Right cardiac atrium (tissue), 5 donors: ENCODE measurements at regions not wholly inside any gene's neighbourhood (a gene's known extent, or its start where the extent isn't known, plus 50 kb on each side); places are given as distances from the start of the nearest gene placed in this dataset.

Experiments used
- ATAC-seq, 2 donors: fragments of 200-7000 bp; cut with Tn5 transposase; one replicate each; pipeline versions ENCODE4 v1.8.0 to v1.9.1; 2020; ENCODE audit warnings: moderate library complexity in 2 of 2, mild to moderate bottlenecking in 1 of 2
- DNase-seq, 3 donors: peaks; one replicate each; pipeline ENCODE4 v3.0.0-alpha.2; 2020
- H3K27ac ChIP-seq: one replicate; pipeline ENCODE4 v1.5.1; 2013; ENCODE audit warnings: mild to moderate bottlenecking, low read length, control low read depth, moderate library complexity
- H3K27me3 ChIP-seq: one replicate; pipeline ENCODE4 v1.6.1; 2013; ENCODE audit not compliant: control insufficient read depth, insufficient read depth
- H3K4me1 ChIP-seq: one replicate; pipeline ENCODE4 v1.6.1; 2013; ENCODE audit warnings: low read length; ENCODE audit not compliant: control insufficient read depth, insufficient read depth
- H3K4me3 ChIP-seq: one replicate; pipeline ENCODE4 v1.5.1; 2013; ENCODE audit warnings: low read length, control low read depth
- H3K9me3 ChIP-seq: one replicate; pipeline ENCODE4 v1.6.1; 2013; ENCODE audit warnings: low read length; ENCODE audit not compliant: control insufficient read depth
- WGBS: extraction: QIAGEN DNeasy Blood & Tissue Kit; methylation state at CpG from one replicate; pipeline ENCODE4 v1.1.7; 2013; 5-methylcytosine and 5-hydroxymethylcytosine counted together
- intact Hi-C, 4 donors: fragments of 100-400 bp; cut with DNase I; formaldehyde crosslinking; loops; one replicate each; pipeline versions ENCODE4 v1.11.0 to v1.14.0; 2022 to 2023
- donor health status: healthy with polysubstance abuse.
- donor health status: DM: no; HTN: yes; CAD: no.
- donor health status: DM: no; HTN: no; CAD: no.
- donor health status: DM: no; HTN: yes; CAD: no; lungs with severe emphysema.
- donor health status: DM: yes; HTN: yes; CAD: no.

DNA sequence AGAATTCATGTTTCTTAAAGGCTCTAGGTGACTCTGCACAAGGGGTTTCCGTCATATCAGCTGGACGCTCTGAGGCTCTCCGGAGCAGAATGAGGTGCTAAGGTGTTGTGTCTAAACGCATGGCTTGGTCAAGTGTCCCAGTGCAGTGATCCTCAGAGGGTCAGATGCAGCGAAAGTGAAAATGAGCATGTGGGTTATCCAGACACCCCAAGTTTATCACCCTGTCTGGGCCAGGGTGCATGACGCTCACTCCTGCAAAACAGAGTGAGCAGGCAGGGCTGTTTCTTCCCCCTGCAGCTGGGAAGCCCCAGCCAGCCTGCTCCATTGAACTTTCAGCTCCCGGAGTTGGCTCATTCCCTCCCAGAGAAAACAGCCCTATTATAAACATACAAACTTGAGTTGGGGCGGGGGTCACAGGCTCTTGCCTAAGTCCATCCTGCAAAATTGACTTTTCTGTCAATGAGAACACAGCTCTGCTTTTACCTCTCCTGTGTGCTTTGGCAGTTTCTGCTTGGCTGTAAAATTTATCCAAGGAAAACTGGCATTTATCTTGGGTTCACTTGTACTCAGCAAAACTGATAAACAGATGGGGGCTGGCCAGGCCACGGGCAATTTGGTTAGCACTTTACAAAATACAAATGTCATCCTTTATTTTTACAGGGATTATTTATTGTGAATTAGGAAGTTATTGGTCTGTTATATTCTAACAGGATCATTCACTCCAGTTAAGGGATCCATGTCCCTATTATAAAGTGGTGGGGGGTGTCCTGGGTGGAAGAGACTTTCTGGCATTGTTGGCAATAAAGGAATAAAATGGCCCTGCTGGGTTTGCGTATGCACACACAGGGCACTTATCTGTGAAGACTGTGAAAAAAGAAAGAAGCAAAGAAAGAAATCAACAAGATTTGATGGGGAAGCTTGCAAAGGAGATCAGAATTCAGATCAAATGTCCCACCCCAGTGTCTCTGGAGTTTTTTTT lies 154.9 kb downstream of the FOXA2 start:
- H3K9me3 ChIP-seq: peaks cover 2% of the 10 kb centered on the region
- no peak overlapping the region for H3K4me3 ChIP-seq
- WGBS: 47% methylated on average over 10 of the region's 10 CpGs
- intact Hi-C loops: no loop called here
- H3K27me3 ChIP-seq: no peaks in the 10 kb centered on the region
- DNase-seq (peak in 1 of 3 donors; percentile 62), ATAC-seq (peak in 1 of 2 donors; percentile 58)
- no peak overlapping the region for H3K27ac ChIP-seq
- H3K4me1 ChIP-seq: no peaks in the 10 kb centered on the region

DNA sequence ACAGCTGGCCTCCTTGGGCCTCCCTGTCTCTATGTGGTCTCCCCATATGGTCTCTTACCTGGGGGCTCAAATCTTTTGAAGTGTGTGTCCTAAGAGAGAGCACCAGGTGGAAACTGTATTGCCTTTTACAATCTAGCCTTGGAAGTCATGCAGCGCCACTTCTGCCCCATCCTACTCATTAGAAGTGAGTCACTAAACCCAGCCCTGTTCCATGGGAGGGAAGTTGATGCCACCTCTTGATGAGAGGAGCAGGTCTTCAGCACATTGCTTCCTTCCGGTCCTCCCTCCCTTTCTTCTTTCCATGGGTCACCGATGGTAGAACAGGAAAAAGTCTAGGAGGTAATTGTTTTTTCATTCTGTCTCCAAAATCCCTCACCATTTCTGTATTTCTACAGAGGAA lies 156.3 kb downstream of the FOXA2 start:
- no peak for ATAC-seq
- WGBS: 87% methylated on average over 3 of the region's 3 CpGs
- no peaks in the 10 kb centered on the region for H3K4me1 ChIP-seq
- intact Hi-C loops: no loop called here
- DNase-seq: no peak
- H3K27ac ChIP-seq: no peak overlapping the region
- H3K9me3 ChIP-seq: no peaks in the 10 kb centered on the region
- no peaks in the 10 kb centered on the region for H3K27me3 ChIP-seq
- no peak overlapping the region for H3K4me3 ChIP-seq

DNA sequence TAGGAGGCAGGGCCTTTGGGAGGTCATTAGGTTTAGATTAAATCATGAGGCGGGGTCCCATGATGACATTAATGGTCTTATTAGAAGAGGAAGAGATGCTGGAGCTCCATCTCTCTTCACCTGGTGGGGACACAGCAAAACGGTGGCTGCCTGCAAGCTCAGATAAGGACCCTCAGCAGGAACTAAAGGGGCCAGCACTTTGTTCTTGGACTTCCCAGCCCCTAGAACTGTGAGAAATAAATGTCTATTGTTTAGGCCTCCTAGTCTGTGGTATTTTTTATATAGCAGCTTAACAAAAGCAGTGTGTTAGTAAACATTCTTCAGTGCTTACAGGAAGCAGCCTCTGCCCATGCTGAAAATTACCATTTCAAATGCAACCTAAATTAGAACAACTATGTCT lies 157.6 kb downstream of the FOXA2 start:
- Histone ChIP-seq H3K4me3 (no peak overlapping the region), H3K27ac (no peak overlapping the region), H3K9me3 (no peaks in the 10 kb centered on the region), H3K4me1 (no peaks in the 10 kb centered on the region), H3K27me3 (no peaks in the 10 kb centered on the region)
- ATAC-seq (no peak), DNase-seq (no peak)
- WGBS: 72% methylated on average over 2 of the region's 2 CpGs
- intact Hi-C loops: no loop called here

DNA sequence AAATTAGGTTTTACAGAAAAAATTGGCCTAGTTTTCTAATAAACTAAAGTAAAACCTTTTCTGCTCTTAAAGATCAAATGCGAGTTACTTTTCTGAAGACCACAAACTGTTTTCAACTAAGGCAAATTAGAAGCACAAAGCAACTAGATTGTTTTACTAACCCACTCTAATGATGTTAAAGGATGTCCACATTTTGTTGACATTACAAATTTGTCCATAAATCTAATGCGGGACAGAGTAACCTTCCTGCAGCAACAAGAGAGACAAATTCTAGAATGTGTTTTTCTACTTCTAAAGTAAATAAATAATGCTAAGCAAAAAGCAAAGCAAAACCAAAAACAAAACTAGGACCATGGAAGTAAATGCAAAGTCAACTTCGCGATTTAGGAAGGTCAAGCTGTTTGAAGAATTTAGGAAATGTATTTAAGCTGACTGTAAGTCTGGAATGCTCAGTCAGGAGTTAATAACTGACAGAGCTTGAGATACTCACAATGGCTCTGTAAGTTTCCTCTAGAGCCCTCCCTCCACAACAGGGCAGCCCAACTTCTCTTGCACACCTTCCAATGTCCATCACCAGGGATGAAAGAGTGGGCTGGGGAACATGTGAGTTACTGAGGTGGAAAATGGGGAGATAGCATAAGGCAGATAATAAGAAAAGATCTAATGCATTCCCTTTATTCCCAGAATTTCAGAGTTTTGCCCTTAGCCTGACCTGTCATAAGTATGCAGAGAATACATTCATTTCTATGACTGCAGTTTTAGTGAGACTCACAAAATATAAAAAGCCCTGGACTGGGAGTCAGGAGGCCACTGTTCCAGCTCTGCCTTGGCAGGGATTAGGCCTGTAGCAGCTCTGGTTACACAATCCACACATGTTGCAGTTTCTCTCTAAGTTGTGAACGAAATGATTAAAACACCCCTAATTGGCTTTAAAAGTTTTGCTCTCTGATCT lies 158.8 kb downstream of the FOXA2 start:
- no peaks in the 10 kb centered on the region for H3K4me1 ChIP-seq
- no peaks in the 10 kb centered on the region for H3K9me3 ChIP-seq
- DNase-seq: peak; percentile 28 to 71 (median 53)
- WGBS: 81% methylated on average over 5 of the region's 5 CpGs
- no peak overlapping the region for H3K27ac ChIP-seq
- peak; percentile 39 to 74 for ATAC-seq
- no peaks in the 10 kb centered on the region for H3K27me3 ChIP-seq
- intact Hi-C loops: no loop called here
- H3K4me3 ChIP-seq: no peak overlapping the region

DNA sequence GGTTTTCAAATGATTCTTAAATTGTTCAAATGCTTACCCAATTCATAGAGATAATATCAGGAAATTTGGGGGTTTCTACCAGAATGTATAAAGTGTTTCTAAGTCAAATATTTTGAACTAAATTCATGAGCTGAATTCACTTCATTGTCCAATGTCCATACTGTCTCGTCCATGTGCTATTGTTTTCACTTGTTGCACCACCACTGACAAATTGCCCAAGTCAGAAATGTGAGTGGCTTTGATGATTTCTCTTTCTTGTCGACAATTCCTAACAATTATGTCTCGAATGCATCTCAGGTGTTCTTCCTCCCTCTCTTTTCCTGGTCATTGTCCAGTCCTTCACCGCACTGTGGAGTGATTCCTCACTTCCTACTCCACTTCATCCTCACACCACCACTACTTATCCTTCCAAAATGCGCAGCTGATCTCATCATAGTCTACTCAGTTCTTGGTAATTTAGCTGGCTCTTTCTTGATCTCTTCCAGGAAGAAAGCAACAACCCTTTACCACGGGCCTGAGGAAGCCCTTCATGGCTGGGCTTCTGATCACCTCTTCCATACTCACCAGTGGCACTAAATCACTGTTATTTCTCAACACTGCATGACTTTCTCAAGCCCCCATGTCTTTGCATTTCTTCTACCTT lies 161.1 kb downstream of the FOXA2 start:
- no peak overlapping the region for H3K27ac ChIP-seq
- ATAC-seq (no peak), DNase-seq (no peak)
- intact Hi-C loops: no loop called here
- no peak overlapping the region for H3K4me3 ChIP-seq
- peaks cover 2% of the 10 kb centered on the region for H3K27me3 ChIP-seq
- WGBS: 78% methylated on average over 6 of the region's 6 CpGs
- no peaks in the 10 kb centered on the region for H3K4me1 ChIP-seq
- H3K9me3 ChIP-seq: no peaks in the 10 kb centered on the region

DNA sequence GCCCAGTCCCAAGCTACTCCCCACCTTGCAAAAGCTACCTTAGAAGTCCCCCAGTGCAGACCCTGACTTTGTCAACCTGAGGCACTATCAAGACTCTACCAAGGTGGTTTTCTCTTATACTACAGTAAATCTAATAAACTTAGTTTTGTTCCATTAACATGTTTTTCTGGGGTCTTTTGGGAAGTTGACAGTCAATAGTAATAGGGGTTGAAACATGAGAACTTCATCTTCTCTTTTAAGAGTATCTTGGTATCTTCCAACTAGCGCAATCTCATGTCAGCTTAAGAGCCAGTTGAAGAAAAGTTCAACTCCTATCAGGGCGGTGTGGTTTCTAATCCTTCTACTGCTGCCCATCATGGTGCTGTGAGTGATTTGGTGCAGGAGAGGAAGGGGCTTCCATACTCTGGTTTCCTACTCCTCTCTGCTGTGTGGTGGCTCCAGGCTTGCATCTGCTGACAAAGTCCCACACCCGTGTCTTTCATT lies 164.2 kb downstream of the FOXA2 start:
- DNase-seq (no peak), ATAC-seq (no peak)
- no peaks in the 10 kb centered on the region for H3K4me1 ChIP-seq
- no peaks in the 10 kb centered on the region for H3K9me3 ChIP-seq
- WGBS: 86% methylated on average over 3 of the region's 3 CpGs
- peaks cover 3% of the 10 kb centered on the region for H3K27me3 ChIP-seq
- no peak overlapping the region for H3K4me3 ChIP-seq
- intact Hi-C loops: no loop called here
- H3K27ac ChIP-seq: no peak overlapping the region

DNA sequence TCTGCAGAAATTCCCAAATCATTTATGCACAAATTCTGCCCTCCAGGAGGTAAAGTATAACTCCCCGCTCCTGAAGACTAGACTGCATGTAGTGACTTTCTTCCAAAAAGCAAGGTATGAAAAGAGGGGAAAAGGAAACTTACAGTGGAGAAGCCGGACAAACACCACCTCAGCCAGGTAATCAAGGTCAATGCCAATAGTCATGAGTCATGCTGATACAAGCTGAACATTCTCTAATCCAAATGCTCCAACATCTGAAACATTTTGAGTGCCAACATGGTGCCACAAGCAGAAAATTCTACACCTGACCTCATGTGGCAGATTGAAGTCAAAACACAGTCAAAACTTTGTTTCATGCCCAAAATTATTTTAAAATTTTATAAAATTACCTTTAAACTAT lies 165.6 kb downstream of the FOXA2 start:
- Histone ChIP-seq H3K4me1 (no peaks in the 10 kb centered on the region), H3K9me3 (no peaks in the 10 kb centered on the region), H3K27ac (no peak overlapping the region), H3K27me3 (peaks cover 3% of the 10 kb centered on the region), H3K4me3 (no peak overlapping the region)
- WGBS: 92% methylated on average over 2 of the region's 2 CpGs
- no peak for ATAC-seq
- intact Hi-C loops: no loop called here
- DNase-seq: no peak

DNA sequence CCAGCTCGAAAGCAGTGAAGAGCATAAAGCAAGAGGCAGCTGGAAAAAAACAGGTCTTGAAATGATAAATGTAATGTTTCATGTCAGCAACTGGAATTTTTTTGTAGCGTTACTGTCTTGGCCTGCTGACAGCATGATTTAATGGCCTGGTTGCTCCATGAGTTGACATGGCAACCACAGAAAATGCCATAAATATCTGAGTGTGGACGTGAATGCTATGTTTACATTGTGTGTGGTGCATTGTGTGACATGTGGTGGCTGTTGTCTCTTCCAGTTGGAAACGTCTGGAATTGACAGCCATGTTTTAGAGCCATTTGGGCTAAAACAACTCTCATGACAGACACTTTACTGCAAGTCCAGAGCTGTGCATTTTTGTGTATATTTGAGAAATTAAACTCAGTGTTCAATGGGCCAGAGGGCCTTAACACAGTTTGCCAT lies 170.0 kb downstream of the FOXA2 start:
- WGBS: 24% methylated on average over 4 of the region's 4 CpGs
- intact Hi-C loops: no loop called here

DNA sequence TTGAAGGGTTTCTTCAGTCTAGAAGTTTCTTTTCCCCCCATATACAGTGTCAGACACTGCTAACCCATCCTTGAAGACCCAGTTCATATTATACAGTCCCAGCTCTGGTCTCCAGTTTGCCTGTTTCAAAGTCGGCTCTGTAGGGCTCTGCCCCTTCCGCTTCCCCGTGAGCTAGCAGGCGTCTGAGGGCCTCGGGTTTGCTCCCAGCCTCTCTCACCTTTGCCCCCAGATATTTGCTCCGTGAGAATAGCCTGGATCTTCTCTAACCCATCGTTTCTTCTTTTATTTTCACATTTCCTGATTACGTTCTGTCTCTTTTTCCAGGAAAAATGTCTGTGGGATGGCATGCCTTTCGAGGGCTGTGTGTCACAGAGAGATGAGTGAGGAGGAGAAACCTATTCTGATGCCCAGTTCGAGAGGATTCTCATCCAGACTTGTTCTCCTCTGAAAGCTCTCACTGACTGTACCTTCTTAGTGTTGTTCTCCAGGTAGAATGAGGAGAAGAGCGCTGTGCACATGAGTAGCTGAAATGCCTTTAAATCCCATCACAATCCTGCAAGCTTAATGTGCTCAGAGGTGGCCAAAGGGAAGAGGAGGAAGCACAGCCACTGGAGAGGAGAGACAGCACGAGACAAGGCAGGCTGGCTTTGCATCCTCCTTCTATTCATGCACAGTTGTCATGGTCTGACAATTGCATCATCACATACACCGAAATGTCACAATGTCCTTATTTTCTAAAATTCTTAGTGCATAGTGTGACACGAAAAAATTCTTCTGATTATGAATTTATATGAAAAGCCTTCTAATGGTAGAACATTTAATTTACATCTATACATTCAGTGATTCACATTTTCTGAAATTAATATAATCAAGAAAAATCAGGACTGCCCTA lies 171.1 kb downstream of the FOXA2 start:
- H3K9me3 ChIP-seq: no peaks in the 10 kb centered on the region
- no peak overlapping the region for H3K4me3 ChIP-seq
- peaks cover 2% of the 10 kb centered on the region for H3K4me1 ChIP-seq
- no peak for DNase-seq
- no peak for ATAC-seq
- H3K27ac ChIP-seq: no peak overlapping the region
- intact Hi-C loops: no loop called here
- H3K27me3 ChIP-seq: peaks cover under 1% of the 10 kb centered on the region
- WGBS: 58% methylated on average over 14 of the region's 14 CpGs

More for the DNA sequence above, 170.0 kb downstream of the FOXA2 start:
- H3K4me1 ChIP-seq: peaks cover 2% of the 10 kb centered on the region
- DNase-seq (no peak), ATAC-seq (no peak)
- no peaks in the 10 kb centered on the region for H3K9me3 ChIP-seq
- no peak overlapping the region for H3K4me3 ChIP-seq
- H3K27ac ChIP-seq: no peak overlapping the region
- H3K27me3 ChIP-seq: peaks cover 3% of the 10 kb centered on the region
